Left ventricle myocardium inferior (tissue), 1 donor: ENCODE measurements at regions not wholly inside any gene's neighbourhood (a gene's known extent, or its start where the extent isn't known, plus 50 kb on each side); places are given as distances from the start of the nearest gene placed in this dataset.
"Not testable (repeated sequence)": the region's sequence is repeated elsewhere in the genome, so short reads cannot be mapped to it uniquely, and the experiment has no call there.

ENCODE experiments used
- DNase-seq: peaks from one replicate; pipeline ENCODE4 v3.0.0-alpha.2; 2020
- H3K27ac ChIP-seq: fragments of 200-600 bp; replicated peaks from 2 replicates; pipeline ENCODE4 v1.8.0; 2021
- H3K27me3 ChIP-seq: fragments of 200-600 bp; 2 replicates; pipeline ENCODE4 v1.8.0; 2021; ENCODE audit warnings: low read depth
- H3K36me3 ChIP-seq: fragments of 200-600 bp; 2 replicates; pipeline ENCODE4 v1.8.0; 2021
- H3K4me1 ChIP-seq: fragments of 200-600 bp; 2 replicates; pipeline ENCODE4 v1.8.0; 2021
- H3K4me3 ChIP-seq: fragments of 200-600 bp; 2 replicates; pipeline ENCODE4 v1.8.0; 2021; ENCODE audit warnings: mild to moderate bottlenecking, moderate library complexity
- H3K9me3 ChIP-seq: fragments of 200-600 bp; replicated peaks from 2 replicates; pipeline ENCODE4 v1.8.0; 2021
- intact Hi-C: fragments of 100-400 bp; cut with micrococcal nuclease; formaldehyde crosslinking; loops from one replicate; pipeline ENCODE4 v1.11.0; 2022
- TF ChIP-seq, protein P1 (sequence below): fragments of 200-600 bp; IDR thresholded peaks from 2 replicates; pipeline ENCODE4 v1.8.0; 2021; ENCODE audit warnings: antibody characterized with exemption, mild to moderate bottlenecking, borderline replicate concordance
- donor health status: DM: no; HTN: yes; CAD: no; lungs with severe emphysema.

DNA sequence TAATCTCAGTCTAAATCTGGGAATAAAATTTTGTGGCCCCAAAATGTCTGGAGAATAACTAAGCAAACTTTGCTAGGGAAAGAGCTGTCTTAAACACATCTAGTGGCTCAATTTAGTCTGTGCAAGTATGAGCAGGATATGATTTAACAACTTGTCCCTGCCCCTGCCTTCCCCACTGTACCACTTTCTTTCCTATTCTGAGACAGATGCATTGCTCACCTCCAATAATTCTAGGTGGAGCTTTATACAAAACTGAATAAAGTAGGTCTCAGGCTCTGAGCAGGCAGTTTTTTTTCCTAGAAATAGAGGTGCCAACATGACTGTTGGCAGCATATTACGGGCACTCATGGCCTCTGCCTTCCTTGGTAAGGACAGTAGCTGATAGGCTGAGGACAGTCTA is 412.1 kb downstream of the DAD1 start:
- no peak overlapping the region for H3K4me3 ChIP-seq
- intact Hi-C loops: no loop called here
- peaks cover 20% of the 10 kb centered on the region for H3K4me1 ChIP-seq
- no peaks in the 10 kb centered on the region for H3K36me3 ChIP-seq
- TF ChIP-seq, protein P1, sequence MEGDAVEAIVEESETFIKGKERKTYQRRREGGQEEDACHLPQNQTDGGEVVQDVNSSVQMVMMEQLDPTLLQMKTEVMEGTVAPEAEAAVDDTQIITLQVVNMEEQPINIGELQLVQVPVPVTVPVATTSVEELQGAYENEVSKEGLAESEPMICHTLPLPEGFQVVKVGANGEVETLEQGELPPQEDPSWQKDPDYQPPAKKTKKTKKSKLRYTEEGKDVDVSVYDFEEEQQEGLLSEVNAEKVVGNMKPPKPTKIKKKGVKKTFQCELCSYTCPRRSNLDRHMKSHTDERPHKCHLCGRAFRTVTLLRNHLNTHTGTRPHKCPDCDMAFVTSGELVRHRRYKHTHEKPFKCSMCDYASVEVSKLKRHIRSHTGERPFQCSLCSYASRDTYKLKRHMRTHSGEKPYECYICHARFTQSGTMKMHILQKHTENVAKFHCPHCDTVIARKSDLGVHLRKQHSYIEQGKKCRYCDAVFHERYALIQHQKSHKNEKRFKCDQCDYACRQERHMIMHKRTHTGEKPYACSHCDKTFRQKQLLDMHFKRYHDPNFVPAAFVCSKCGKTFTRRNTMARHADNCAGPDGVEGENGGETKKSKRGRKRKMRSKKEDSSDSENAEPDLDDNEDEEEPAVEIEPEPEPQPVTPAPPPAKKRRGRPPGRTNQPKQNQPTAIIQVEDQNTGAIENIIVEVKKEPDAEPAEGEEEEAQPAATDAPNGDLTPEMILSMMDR: no peak
- no peak for DNase-seq
- no peaks in the 10 kb centered on the region for H3K9me3 ChIP-seq
- H3K27ac ChIP-seq: no peak overlapping the region
- no peaks in the 10 kb centered on the region for H3K27me3 ChIP-seq

DNA sequence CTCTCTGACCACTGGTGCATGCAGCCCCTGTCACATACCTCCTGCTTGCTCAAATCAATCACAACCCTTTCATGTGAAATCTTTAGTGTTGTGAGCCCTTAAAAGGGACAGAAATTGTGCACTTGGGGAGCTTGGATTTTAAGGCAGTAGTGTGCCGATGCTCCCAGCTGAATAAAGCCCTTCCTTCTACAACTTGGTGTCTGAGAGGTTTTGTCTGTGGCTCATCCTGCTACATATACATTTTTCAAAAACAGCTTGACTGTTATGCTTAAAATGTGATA is 413.8 kb downstream of the DAD1 start:
- H3K4me3 ChIP-seq, DNase-seq, intact Hi-C loops, H3K36me3 ChIP-seq, H3K9me3 ChIP-seq, H3K27ac ChIP-seq, H3K27me3 ChIP-seq: not testable (repeated sequence)
- peaks cover 20% of the 10 kb centered on the region for H3K4me1 ChIP-seq

DNA sequence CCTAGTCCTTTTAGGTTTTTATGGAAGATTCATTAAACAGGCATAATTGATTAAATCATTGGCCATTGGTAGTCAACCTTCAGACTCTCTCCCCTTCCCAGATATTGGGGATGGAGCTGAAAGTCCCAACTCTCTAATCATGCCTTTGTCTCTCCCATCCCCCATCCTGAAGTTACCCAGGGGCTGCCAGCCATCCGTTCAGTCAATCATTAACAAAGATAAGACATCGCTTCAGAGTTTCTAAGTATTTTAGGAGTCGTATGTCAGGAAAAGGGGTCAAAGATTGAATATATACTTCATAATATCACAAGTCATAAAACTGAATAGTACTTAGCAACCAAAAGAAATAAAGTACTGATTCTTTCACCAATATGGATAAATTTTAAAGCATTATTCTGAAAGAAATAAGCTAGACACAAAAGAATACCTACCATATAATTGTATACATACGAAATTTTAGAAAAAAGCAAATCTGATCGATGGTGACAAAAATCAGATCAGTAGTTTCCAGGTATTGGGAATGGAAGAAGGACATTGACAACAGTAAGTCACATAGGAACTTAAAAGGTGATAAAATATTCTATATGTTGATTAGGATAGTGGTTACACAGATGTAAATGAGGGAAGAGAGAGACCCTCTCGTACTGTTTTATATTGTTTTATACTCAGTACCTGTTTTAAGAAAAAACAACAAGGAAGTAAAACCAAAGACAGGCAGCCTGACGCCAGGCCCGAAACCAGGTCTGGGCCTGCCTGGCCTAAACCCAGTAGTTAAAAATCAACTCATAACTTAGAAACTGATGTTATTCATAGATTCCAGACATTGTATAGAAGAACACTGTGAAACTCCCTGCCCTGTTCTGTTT is 414.4 kb downstream of the DAD1 start:
- Histone ChIP-seq H3K9me3 (no peaks in the 10 kb centered on the region), H3K4me1 (peaks cover 20% of the 10 kb centered on the region), H3K27me3 (no peaks in the 10 kb centered on the region), H3K36me3 (no peaks in the 10 kb centered on the region), H3K27ac (no peak overlapping the region), H3K4me3 (no peak overlapping the region)
- intact Hi-C loops: no loop called here
- no peak for DNase-seq
- TF ChIP-seq, protein P1: no peak

DNA sequence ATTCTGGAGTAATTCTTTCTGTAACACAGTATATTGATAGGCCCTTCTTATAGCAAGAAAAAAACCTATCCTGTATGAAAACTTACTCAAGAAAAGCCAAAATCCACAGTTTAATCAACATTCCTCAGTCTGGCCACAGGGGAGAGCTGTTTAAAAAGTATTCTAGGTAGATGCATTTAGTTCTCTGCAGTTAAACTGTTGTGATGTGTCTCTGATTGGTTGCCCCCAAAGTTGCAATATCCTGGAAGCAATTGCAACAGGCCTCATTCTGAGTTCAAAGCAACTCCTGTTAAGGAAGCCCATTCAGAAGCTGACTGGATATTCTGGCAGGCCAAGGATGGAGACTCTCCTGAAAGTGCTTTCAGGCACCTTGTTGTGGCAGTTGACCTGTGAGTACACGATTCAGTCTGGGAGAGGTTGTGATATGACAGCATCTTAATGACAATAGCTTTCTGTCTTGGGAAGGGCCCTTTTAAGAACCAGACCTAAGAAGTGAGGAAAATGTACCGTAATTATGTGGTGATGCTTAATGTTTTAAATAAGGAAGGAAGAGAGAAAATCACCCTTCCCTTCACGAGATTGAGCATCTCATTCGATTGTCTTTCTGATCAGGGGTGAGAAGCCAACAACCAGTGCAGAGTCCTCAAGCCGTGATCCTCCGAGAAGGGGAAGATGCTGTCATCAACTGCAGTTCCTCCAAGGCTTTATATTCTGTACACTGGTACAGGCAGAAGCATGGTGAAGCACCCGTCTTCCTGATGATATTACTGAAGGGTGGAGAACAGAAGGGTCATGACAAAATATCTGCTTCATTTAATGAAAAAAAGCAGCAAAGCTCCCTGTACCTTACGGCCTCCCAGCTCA is 420.7 kb downstream of the DAD1 start:
- intact Hi-C loops: no loop called here
- H3K27ac ChIP-seq: no peak overlapping the region
- H3K36me3 ChIP-seq: no peaks in the 10 kb centered on the region
- H3K4me3 ChIP-seq: no peak overlapping the region
- no peak for DNase-seq
- H3K27me3 ChIP-seq: peaks cover 11% of the 10 kb centered on the region
- no peaks in the 10 kb centered on the region for H3K9me3 ChIP-seq
- H3K4me1 ChIP-seq: no peaks in the 10 kb centered on the region
- TF ChIP-seq, protein P1: no peak

DNA sequence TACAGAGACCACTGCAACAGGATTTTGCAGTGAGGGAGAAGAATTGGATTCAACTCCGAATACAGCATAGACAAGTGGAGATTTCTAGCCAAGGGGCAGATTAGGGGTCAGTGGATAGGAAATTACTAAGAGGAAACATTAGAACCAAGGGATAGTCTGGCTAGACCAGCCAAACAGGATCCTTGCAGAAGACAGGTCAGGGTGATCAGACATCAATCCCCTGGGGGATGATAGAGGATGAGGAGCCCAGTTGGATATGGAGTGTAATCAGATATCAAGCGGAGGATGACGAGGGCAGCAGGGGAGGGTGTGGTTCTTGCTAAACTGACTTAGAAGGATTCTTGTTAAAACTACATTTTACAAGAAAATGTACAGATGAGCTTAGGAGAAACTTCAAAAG is 424.4 kb downstream of the DAD1 start:
- intact Hi-C loops: no loop called here
- H3K4me1 ChIP-seq: no peaks in the 10 kb centered on the region
- TF ChIP-seq, protein P1: no peak
- H3K27ac ChIP-seq: no peak overlapping the region
- H3K36me3 ChIP-seq: no peaks in the 10 kb centered on the region
- H3K9me3 ChIP-seq: no peaks in the 10 kb centered on the region
- peaks cover 14% of the 10 kb centered on the region for H3K27me3 ChIP-seq
- H3K4me3 ChIP-seq: no peak overlapping the region
- DNase-seq: no peak

DNA sequence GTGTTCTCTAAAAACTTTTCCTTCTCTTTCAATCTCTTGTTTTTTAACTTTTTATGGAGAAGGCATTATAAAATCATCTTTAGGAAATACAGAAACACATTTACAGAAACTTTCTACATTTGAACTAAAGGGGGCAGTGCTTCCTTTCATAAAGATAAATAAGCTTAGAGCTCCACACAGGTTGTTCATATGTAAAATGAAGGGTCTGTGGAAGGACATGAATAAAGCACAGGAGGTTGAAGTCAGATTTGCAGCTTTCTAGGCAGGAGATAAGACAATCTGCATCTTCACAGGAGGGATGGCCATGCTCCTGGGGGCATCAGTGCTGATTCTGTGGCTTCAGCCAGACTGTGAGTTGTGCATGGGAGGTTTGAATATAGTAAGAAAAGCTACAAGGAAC is 426.0 kb downstream of the DAD1 start:
- H3K4me1 ChIP-seq: no peaks in the 10 kb centered on the region
- DNase-seq: no peak
- H3K36me3 ChIP-seq: no peaks in the 10 kb centered on the region
- H3K27me3 ChIP-seq: peaks cover 17% of the 10 kb centered on the region
- no peak overlapping the region for H3K27ac ChIP-seq
- TF ChIP-seq, protein P1: peak; percentile 28
- no peaks in the 10 kb centered on the region for H3K9me3 ChIP-seq
- H3K4me3 ChIP-seq: no peak overlapping the region
- intact Hi-C loops: no loop called here
